Ecto neural progenitor cell (in vitro differentiated cells): ENCODE measurements at regions not wholly inside any gene's neighbourhood (a gene's known extent, or its start where the extent isn't known, plus 50 kb on each side); places are given as distances from the start of the nearest gene placed in this dataset.

ENCODE experiments used
- DNase-seq: peaks from one replicate; pipeline ENCODE4 v3.0.0-alpha.2; 2018; ENCODE audit warnings: low spot score

DNA sequence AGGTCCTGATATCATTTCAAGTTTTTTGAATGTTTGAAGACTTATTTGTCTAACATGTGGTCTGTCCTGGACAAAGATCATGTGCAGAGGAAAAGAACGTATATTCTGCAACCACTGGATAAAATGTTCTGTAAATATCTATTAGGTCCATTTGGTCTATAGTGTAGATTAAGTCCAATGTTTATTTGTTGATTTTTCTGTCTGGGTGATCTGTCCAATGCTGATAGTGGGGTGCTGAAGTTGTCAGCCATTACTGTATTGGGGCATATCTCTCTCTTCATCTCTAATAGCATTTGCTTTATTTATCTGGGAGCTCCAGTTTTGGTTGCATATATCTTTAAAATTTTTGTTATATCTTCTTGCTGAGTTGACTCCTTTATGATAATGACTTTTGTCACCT is 258.4 kb upstream of the CITED2 start:
- no peak for DNase-seq

DNA sequence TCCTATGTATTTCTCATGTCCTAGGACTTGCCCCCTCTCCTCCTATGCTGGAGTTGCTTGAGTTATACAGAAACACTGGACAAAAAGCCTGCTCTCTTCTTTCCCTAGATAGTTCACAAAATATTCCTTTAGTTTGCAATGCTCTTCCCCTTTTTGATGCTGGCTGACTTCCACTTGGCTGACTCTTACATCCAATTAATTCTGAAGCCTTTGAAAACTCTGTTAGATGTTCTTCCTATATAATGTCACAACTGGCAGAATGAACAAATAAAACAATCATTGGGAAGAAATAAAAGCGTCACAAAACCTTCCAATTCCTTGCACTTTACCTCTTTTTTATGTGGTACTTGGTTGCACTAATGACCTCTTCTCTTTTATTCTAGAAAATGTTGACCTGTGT is 253.8 kb upstream of the CITED2 start:
- no peak for DNase-seq

DNA sequence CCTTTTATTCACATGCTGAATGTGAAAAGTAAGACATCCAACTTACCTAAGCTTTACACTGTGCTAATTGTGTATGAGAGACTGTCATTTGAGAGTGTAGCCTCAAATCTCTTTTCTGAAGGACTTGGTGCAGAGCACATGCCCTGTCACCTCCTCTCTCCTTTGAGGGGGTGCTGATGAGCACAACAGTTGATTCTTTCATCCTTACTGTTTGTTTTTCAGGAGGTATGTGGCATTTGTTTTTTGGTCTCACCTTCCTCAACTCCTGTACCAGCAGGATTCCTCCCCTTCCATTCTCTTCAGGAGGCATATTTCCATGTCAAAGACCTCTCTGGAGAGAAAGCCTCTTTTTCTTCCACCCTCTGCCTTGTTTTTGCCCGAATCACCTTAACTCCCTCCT is 252.6 kb upstream of the CITED2 start:
- no peak for DNase-seq

DNA sequence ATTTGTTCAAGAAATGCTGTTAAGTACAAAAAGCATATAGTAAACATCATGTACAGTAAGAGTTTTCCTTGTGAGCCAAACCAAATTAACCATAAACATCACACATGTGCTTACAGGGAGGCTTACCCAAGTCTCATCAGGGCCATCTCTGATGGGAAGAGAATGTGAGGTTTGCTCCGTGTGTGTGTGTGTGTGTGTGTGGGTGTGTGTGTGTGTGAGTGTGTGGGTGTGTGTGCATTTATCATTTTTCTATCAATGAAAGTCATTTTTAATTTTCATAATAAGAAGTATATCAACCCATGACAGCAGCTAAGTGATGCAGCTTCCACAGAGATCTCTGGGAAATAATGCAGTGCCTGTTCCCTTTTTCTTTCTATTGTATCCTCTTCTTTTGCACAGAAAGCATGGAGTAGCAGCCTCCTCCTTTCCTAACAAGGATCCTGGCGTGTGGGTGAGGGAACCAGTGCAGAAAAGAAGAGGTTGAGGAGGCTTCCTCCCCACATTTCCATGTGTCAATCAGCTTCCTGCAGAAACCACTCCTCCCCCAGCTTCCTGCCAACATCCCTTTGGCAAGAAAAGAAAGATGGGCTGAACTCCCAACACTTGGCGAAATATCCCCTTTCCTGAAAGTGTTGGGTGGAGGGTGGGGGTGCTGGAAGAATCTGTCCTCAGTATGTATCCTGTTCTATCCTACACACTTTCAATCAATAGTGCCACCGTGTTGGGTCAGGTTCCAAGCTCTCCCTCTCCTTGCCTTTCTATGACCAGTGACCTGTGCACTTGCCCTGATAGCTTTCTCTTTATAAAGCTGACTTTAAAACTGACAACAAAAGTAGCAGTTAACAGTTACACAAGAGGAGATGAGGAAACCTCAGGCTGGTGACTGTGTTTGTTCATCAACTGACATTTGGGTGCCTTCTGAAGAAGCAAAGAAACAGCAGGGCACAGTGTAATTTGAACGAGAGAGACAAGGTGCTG is 251.8 kb upstream of the CITED2 start:
- no peak for DNase-seq

DNA sequence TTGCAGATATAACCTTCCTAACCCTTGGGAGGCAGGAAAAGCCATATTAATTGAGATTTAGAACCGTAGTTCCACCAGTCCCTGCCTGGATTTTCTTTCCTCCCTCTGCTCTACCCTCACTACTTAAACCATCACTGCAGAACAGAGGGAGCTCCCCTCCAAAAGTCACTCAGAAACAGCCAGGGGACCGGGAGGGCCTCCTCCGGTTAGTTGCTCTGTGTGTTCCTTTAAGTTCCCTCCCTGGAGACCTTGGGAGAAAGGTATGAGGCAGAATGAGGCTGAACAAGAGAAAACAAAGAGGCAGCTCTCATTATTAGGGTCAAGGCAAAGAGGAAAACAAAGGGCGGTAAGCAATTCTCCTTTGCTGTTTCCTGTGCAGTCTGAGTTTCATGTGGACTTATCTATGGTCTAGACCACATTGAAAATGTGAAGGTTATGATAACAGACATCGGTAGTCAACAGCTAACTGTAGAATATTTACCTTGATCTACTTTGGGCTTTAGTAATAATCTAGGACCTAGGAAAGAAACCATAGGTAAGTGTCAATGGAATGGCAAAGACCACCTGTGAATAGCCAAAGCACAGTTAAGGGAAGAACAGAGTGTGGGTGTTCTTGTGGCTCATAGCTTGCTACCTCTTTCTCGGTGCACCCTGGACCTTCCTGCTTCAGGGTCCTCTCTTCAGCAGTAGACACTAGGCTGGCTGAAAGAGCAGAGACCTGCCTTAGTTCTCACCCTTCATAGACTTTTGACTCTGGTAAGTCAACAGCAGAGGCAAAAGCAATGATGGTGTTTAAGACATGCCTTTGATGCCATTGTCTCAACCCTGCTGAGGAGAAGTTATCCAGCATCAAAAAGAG is 250.9 kb upstream of the CITED2 start:
- no peak for DNase-seq

DNA sequence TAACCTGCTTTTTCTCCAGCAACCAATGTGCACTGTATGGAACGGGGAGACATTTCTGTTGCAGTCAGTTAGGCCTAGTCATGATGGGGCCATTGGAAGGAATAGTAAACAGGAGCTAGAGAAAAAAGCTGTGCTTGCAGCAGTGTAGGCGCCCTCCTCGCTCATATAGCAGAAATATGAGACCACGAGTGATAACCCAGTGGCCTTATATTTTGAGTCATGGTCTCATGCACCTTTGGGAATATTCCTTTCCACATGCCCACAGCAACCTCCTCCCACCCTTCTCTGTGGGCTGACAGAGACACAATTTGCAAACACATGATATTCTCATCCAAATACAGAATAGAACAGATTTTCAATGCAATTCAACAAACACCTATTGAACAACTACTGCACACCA is 248.9 kb upstream of the CITED2 start:
- DNase-seq, result no peak

DNA sequence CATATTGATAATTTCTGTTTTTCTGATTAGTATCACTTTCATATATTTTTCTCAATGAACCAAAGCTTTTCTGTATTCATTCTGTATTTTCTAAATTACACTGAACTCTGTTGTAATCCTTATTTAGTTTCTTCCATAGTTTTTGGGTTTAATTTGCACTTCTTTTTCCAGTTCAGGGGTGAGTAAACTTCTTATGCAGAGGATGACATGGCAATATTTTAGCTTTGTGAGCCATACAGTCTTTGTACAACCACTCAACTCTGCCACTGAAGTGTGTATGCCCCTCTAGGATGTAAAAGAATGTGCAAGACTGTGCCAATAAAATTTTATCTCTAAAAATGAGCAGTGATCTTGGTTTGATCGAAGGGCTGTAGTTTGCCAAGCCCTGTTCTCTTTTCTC is 239.0 kb upstream of the CITED2 start:
- DNase-seq, result no peak

DNA sequence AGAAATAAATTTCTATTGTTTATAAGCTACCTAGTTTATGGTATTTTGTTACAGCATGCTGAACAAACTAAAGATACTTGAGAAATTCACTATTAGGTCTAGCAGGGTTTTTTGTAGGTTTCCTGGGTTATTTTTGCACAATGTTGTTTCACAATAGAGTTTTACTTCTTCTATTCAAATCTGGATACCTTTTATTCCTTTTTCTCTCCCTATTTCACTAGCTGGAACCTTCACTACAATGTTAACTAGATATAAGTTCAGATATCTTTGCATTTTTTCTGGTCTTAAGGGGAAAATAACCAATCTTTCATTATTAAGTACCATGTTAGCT is 237.7 kb upstream of the CITED2 start:
- DNase-seq, result no peak

DNA sequence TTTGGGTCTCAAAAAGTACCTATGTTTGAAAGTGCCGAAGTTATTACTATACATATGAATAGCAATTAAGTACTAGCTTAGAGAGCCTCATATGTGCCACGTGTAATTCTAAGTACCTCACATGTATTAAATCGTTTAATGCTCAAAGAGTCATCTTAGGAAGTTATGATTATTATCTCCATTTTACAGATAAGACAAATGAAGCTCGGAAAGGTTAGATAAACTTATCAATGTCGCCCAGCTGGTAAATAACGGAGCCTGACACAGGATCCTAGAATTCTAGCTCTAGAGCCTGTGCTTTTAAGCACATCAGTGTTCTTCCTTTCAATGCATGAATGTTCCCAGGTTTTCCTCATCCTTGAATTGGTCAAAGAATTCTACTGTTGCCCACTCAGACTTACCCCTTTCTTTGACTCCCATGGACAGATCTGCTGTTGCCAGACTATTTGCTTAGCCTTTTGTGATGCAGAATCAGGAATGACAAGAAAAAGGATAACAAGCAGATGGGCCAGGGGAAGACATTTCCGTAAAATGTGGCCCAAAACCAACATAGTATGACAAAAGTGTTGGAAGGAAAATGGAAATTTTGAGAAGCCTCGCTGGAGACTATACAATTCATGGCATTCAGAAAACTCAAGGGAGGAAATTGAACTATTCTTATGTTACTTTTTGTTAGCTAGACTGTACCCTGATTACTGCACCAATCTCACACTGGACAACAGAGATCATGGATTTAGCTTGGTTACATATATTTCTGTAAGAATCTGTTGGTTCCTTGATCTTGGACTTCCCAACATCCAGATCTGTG is 237.1 kb upstream of the CITED2 start:
- no peak for DNase-seq

DNA sequence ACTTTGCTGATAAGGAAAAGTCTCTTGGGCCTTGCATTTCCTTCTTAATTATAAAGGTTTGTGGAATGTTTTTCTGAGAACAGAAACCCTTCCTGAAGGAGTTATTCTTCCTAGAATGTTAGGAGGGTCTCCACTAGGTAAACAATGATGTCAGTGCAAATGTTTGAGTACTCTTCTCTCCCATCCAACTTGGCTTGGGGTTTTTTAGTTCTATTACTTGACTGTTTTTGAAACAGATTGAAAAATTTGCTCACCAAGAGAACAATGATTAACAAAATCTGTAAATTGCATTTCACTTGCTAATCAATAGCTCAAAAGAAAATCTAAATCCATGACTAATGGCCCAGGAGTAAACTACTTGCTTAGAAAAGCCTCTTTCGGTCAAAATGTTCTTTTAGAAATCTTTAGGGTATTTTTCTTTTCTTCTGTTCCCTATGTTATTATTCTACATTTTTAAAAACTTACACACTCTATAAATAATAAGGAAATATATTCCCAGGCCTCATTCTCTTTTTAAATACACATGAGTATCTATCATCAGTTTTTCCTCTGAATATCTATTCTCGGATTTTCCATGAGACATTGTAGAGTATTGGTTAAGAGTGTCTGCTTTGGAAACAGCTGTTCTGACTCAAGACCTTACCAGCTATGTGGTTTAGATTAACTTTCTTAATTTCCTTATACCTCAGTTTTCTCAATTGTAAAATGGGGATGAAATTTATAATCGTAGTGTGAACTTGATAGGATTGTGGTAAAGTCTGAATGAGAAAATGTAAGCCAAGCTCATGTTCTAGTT is 234.2 kb upstream of the CITED2 start:
- DNase-seq, result no peak

DNA sequence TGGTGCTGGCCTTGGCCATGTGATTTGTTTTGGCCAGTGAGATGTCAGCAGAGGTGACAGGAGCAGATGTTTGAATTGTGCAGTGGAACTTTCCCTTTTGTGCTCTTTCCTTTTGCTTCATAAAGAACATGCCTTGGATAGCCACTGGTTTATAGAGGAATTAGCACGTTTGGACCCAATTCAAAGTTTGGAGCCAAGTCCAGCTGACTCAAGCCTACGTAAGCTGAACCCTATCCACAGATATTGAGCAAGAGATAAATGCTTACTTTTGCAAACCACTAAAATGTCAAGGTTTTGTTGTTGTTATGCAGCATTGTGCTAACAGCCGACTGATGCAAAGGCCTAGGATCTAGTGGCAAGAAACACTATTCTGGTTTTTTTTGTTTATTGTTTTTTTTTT is 230.9 kb upstream of the CITED2 start:
- DNase-seq, result no peak

DNA sequence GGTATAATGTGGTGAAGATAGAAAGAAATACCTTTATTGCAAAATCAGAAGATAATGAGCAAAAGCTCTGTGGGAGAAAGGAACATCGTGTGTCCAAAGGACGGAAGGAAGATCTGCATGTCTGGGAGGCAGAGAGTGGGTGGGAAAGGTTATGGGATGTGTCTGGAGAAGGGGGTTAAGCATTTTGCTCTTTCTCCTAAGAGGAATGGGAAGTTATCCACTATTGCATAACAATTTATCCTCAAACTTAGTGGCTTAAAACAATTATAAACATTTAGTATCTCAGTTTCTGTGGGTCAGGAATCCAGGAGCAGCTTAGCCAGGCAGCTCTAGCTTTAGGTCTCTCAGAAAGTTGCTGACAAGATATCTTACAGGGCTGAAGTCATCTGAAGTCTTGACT is 229.1 kb upstream of the CITED2 start:
- DNase-seq, result no peak

DNA sequence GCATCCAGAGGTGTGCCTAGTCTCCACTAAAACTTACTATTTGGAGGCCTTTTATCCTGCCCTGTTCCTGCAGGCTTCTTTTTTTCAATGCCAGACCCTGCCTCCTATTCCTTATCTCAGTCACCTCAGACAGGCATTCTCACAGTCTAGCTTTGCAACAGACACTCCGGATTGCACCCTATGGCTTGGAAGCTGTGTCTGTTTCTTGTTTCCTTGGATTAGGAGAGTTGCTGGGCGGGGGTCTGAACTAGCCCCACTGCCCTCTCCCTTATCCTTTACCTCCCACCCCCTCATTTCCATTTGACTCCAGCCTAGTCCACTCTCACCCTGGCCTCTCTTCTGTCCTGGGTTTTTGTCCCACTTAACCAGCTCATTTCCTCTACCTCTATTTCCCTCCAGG is 228.1 kb upstream of the CITED2 start:
- no peak for DNase-seq

DNA sequence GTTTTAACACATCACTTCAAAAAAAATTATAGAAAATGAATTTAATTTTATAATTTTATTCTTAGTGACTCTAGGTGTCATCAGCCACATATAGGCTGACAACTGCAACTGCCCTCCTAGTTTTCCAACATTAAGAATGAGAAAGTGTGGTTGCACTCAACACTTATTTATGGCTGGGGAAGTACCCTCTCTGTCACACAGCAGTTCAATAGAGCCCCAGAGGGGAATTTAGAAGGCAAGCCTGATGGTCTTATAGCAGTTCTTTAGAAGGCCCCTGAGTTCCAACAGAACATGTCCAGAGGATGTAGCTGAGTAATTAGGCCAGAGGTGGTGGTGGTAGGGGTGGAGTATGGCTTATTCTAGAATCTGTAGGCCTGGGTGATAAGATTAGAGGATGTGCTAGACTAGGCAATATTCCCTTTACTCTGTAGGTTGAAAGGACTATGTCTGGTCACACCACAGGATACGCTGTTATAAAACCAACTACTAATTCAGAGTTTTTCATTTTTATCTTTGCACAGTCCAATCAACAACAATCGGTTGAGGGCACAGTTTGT is 226.5 kb upstream of the CITED2 start:
- no peak for DNase-seq

DNA sequence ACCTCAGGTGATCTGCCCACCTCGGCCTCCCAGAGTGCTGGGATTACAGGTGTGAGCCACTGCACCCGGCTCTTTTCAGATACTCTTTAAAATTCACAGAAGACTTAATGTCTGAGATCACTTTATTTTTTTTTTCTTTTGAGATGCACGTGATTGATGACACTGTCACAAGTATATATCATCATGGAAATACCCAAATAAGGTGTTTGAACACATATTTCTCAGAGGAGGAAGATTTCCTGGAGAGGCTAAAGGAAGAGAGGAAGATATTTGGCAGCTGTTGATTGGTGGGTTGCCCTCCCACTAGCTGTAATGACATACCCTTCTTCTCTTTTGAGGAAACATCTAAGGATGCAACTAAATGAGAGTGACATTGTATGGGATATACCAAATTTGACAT is 225.9 kb upstream of the CITED2 start:
- DNase-seq, result no peak

DNA sequence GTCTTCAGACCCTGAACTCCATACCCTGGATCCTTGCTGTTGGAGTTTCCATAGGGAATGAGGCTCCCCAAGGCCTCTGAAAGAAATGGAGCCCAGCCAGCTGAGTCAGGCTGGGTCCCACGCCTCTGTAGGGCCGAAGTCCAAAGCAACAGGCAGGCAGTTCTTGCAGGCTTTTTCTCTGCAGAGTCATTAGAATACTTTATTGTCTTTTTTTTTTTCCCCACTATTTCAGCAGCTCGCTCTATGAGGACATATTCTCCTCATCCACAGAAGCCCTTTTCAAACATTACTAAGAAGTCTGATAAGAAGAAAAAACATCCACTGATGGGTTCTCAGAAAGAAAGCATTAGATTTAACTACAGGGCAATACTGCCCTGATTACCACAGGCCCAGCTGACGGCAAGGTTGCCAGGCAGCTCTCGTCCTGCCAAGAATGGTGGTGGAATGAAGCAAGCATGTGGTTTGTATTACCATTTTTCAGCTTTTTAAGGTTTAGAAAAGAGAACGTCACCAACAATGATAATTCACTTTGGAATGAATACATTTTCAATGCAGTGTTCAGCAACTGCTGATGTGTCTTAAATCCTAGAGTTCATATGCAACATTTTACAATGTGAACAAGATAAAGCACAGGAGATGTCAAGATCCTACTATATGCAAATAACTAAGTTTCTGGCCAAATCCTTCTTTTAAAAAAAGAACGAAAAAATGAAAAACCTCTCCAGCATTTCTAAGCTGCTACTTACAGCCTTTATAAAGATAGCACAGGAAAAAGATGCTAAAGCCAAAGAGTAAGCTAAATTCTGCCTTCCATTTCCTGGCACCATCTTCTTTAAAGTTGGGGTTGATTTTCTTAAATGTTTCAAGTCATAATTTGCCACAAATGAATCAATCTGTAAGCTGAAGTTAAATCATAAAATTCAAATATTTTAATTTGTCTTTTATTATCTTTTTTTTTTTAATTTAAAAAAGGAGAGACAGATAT is 223.6 kb upstream of the CITED2 start:
- no peak for DNase-seq

DNA sequence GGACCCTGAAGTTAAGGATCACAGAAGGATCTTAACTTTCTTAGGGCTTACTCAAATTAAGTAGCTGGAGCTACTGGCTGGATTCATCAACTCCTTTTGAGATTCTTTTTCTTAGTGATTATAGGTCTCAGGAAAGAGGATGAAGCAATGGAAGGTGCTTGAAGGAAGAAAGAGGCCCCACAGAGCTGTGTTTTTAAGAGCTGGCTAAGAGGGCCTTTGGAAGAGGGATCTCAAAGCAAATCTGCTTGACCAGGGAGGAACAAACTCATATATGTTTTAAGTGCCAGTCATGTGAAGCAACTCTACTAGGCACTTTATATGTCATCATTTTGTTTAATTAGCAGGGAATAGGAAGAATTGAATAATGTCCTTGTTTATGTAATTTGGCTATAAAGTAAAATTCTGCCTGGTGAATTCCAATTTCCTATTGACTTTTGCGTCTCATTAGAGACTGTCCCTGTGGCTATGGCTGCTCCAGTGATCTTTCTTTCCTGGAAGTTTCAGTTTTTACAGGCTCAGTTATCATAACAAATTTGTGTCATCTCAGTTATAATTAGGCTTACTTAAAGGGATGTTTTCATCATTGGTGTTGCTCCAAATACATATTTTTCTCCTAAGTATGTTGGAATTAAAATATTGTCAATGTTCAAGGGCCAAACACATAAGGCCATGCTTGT is 222.8 kb upstream of the CITED2 start:
- no peak for DNase-seq

DNA sequence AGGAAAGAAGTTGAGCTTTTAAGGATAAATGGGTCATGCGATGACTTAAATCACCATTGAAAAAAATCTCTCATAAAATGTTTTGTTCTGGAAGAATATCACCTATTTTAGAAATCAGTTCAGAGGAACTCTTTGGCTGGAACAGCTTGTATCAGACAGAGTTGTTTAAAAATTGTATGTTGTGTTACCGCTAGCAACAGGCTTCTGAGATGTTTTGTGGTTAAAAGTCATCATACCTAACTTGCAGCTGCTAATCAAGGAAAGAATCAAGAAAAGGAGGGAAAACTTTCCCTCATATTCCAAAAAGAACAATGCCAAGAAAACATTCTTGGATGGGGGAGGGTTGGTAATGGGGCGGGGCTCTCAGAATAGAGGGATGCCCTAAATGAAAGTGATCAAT is 220.7 kb upstream of the CITED2 start:
- no peak for DNase-seq

DNA sequence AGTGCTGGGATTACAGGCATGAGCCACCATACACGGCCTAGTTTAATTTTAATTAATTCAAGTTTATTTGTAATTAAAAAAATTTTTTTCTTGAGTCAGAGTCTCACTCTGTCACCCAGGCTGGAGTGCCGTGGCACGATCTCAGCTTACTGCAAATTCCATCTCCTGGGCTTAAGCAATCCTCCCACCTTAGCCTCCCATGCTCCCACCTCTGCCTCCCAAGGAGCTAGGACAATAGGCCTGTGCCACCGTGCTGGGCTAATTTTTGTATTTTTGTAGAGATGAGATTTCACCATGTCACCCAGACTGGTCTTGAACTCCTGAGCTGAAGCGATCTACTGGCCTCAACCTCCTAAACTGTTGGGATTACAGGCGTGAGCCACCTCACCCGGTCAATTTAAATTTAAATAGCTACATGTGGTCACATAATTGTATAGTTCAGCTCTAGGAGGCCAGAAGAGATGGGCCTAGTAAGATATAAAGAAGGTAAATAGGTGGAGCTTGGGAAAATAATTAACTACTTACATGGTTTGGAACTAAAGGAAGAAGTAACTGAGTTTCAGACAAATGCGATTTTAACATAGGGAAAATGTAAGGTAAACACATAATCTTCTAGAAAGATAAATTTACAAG is 220.0 kb upstream of the CITED2 start:
- DNase-seq, result no peak
